SK-N-MC (cell line): ENCODE measurements at regions not wholly inside any gene's neighbourhood (a gene's known extent, or its start where the extent isn't known, plus 50 kb on each side); places are given as distances from the start of the nearest gene placed in this dataset.

Experiments
- DNase-seq: peaks from one replicate; pipeline ENCODE4 v3.0.0-alpha.2; 2011; ENCODE audit warnings: low read depth, low spot score
- H3K27ac ChIP-seq: fragments of 200-600 bp; sonication (generic); 2 replicates; pipeline ENCODE4 v1.5.1; 2016; ENCODE audit warnings: mixed run types
- H3K36me3 ChIP-seq: fragments of 200-600 bp; sonication (generic); 2 replicates; pipeline ENCODE4 v1.6.1; 2017; ENCODE audit warnings: antibody characterized with exemption, low read length, mixed read lengths; ENCODE audit not compliant: insufficient read depth
- H3K4me3 ChIP-seq: fragments of 200-600 bp; sonication (generic); 2 replicates; pipeline ENCODE4 v1.5.1; 2016
- H3K9ac ChIP-seq: fragments of 200-600 bp; sonication (generic); 2 replicates; pipeline ENCODE4 v1.8.0; 2017; ENCODE audit warnings: mixed run types, mixed read lengths; ENCODE audit not compliant: insufficient read length
- H3K9me3 ChIP-seq: fragments of 200-600 bp; sonication (generic); 2 replicates; pipeline ENCODE4 v1.6.1; 2017; ENCODE audit warnings: low read depth, mild to moderate bottlenecking, antibody characterized with exemption, low read length, moderate library complexity, mixed read lengths
- EZH2 ChIP-seq: fragments of 200-600 bp; sonication (generic); IDR thresholded peaks from one replicate; pipeline ENCODE4 v1.6.1; 2017; ENCODE audit warnings: antibody characterized with exemption
- FOXP2 ChIP-seq: optimal IDR thresholded peaks from 2 replicates; pipeline ENCODE3; 2011; ENCODE audit warnings: mild to moderate bottlenecking, moderate library complexity; ENCODE audit not compliant: insufficient read depth; ENCODE audit errors: extremely low read length, control extremely low read depth
- POLR2AphosphoS5 ChIP-seq: IDR thresholded peaks from 2 replicates; pipeline ENCODE4 v1.6.1; 2012; ENCODE audit warnings: mild to moderate bottlenecking, low read depth, low read length, borderline replicate concordance

DNA sequence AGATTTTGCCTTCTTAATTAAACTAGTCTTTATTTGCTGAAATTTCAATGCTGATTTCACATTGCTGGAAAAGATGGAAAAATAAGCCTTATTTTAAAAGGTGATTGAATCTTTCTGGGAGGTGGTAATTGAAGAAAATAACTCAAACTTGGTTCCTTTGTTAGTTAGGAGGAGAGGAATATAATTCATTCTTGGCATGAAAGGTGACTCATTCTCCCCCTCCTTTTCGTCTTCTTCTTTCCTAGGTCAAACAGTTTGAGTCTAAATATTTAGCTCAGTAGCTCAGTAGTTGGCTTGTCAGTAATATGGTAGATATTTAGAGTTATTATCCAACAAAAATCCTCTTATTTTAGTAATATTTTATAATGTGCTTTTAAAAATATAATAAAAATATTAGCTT lies 353.9 kb upstream of the MEF2C start:
- H3K27ac ChIP-seq, result no peak overlapping the region
- TF ChIP-seq EZH2 (no peak), POLR2AphosphoS5 (no peak), FOXP2 (no peak)
- H3K9me3 ChIP-seq, result no peaks in the 10 kb centered on the region
- H3K4me3 ChIP-seq, result no peak overlapping the region
- H3K36me3 ChIP-seq, result no peaks in the 10 kb centered on the region
- no peak for DNase-seq
- no peak overlapping the region for H3K9ac ChIP-seq

GRCh38 chr5:89233462-89233861 lies 350.5 kb upstream of the MEF2C start:
- no peak for DNase-seq
- Histone ChIP-seq H3K9me3 (no peaks in the 10 kb centered on the region), H3K9ac (no peak overlapping the region), H3K4me3 (no peak overlapping the region), H3K36me3 (no peaks in the 10 kb centered on the region), H3K27ac (no peak overlapping the region)
- no peak for TF ChIP-seq POLR2AphosphoS5
- no peak for TF ChIP-seq EZH2

- Histone ChIP-seq H3K9ac (no peak overlapping the region), H3K27ac (peak overlapping the region; percentile 25; the same call in 1 of the 2 replicates), H3K36me3 (no peaks in the 10 kb centered on the region), H3K4me3 (peak overlapping the region; percentile 49), H3K9me3 (no peaks in the 10 kb centered on the region)
- DNase-seq, result peak; percentile 59
- TF ChIP-seq POLR2AphosphoS5 (no peak; the same call in 1 of the 2 replicates), FOXP2 (no peak)
Observed at GRCh38 chr5:89232139-89232603, 349.2 kb upstream of the MEF2C start.

DNA sequence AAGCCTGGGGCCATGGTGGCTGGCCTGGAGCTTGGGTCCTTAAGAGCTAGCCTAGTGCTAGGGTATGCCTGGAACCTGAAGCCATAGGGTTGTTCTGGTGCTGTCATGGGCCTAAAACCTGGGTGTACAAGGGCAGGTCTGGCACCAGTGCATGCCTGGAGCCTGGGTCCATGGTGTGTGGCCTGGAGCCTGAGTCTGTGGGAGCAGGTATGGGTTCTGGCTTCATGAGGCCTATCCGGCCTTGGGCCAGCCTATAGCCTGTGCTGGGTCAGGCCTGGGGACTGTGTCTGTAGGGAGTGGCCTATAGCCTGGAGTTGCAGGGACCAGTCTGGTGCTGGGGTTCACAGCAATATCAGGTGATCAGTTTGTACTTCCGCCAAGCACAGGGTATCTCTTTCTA lies 347.2 kb upstream of the MEF2C start:
- no peaks in the 10 kb centered on the region for H3K9me3 ChIP-seq
- H3K36me3 ChIP-seq, result no peaks in the 10 kb centered on the region
- DNase-seq, result no peak
- TF ChIP-seq EZH2 (no peak), POLR2AphosphoS5 (no peak), FOXP2 (no peak)
- no peak overlapping the region for H3K4me3 ChIP-seq
- H3K9ac ChIP-seq, result no peak overlapping the region
- H3K27ac ChIP-seq, result no peak overlapping the region

DNA sequence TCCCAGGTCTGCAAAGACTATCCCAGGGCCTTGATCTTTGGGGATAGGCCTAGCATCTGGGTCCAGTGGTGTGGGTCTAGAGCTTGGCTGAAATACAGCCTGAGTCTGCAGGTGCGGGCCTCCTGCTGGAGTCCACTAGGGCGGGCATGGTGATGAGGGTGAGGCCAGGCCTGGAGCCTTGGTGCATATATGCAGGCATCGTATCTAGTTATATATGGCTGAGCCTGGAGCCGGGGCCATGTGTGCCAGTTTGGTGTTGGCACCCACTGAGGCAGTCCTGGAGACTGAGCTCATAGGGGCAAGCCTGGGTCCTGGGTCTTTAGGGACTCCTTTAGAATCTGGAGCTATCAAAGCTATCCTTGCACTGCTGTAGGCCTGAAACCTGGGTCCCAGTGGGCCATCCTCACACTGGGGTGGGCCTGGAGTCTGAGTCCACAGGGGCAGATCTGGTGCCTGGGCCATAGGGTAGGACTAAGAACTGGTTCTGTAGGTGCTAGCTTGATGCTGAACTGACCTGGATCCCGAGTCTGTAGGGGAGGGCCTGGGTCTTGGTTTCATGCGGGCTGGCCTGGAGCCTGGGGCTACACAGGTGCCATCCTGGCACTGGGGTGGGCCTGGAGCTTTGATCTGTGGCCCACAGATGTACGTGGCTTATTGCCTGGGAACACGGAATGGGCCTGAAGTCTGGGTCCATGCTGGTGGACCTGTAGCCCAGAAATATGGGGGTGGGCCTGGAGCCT lies 346.5 kb upstream of the MEF2C start:
- no peaks in the 10 kb centered on the region for H3K36me3 ChIP-seq
- H3K9me3 ChIP-seq, result no peaks in the 10 kb centered on the region
- H3K4me3 ChIP-seq, result no peak overlapping the region
- no peak overlapping the region for H3K27ac ChIP-seq
- H3K9ac ChIP-seq, result no peak overlapping the region
- TF ChIP-seq POLR2AphosphoS5 (no peak), EZH2 (no peak), FOXP2 (no peak)
- DNase-seq, result no peak

DNA sequence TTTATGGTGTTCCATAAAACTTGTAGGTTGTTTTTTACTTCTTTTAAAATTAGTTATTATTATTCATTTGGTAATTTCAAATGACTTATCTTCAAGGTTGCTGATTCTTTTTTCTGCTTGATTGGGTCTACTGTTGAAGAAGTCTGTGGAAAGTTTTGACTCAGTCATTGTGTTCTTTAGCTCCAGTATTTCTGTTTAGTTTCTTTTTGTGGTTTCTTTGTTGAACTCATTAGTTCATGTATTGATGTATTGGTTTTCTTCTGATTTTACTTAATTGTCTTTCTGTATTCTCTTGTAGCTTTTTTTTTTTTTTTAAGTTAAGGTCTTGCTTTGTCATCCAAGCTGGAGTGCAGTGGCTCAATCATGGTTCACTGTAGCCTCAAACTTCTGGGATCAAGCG lies 345.4 kb upstream of the MEF2C start:
- no peak for DNase-seq
- TF ChIP-seq EZH2 (no peak), POLR2AphosphoS5 (no peak), FOXP2 (no peak)

GRCh38 chr5:89218364-89218763 lies 335.4 kb upstream of the MEF2C start:
- Histone ChIP-seq H3K9ac (no peak overlapping the region), H3K27ac (no peak overlapping the region), H3K4me3 (no peak overlapping the region), H3K36me3 (no peaks in the 10 kb centered on the region), H3K9me3 (no peaks in the 10 kb centered on the region)
- TF ChIP-seq FOXP2 (no peak), EZH2 (no peak), POLR2AphosphoS5 (no peak)
- no peak for DNase-seq

More for the DNA sequence above, 345.4 kb upstream of the MEF2C start:
- Histone ChIP-seq H3K36me3 (no peaks in the 10 kb centered on the region), H3K4me3 (peak overlapping the region; percentile 43; the same call in 1 of the 2 replicates), H3K27ac (peak overlapping the region; percentile 86), H3K9me3 (no peaks in the 10 kb centered on the region), H3K9ac (no peak overlapping the region)

- Histone ChIP-seq H3K9me3 (no peaks in the 10 kb centered on the region), H3K36me3 (no peaks in the 10 kb centered on the region), H3K4me3 (no peak overlapping the region), H3K27ac (no peak overlapping the region), H3K9ac (no peak overlapping the region)
- no peak for TF ChIP-seq FOXP2
- DNase-seq, result no peak
Observed at GRCh38 chr5:89216606-89217005, 333.6 kb upstream of the MEF2C start.

GRCh38 chr5:89213573-89213972 lies 330.6 kb upstream of the MEF2C start:
- no peaks in the 10 kb centered on the region for H3K9me3 ChIP-seq
- no peak for DNase-seq
- H3K27ac ChIP-seq, result no peak overlapping the region
- H3K36me3 ChIP-seq, result no peaks in the 10 kb centered on the region
- no peak overlapping the region for H3K9ac ChIP-seq
- TF ChIP-seq EZH2, result no peak
- no peak for TF ChIP-seq POLR2AphosphoS5
- no peak for TF ChIP-seq FOXP2
- H3K4me3 ChIP-seq, result no peak overlapping the region
